Activated gamma-delta T cell treated with anti-CD3 and anti-CD28 coated beads, Interleukin-2, amount 50 U/mL, for 16 hours (primary cell): ENCODE measurements at regions not wholly inside any gene's neighbourhood (a gene's known extent, or its start where the extent isn't known, plus 50 kb on each side); places are given as distances from the start of the nearest gene placed in this dataset.
"Not testable (repeated sequence)": the region's sequence is repeated elsewhere in the genome, so short reads cannot be mapped to it uniquely, and the experiment has no call there.

Experiments used
- DNase-seq: peaks from one replicate; pipeline ENCODE4 v3.0.0-alpha.2; 2020; ENCODE audit warnings: low read depth

GRCh38 chr12:129959889-129960288 is 56.1 kb upstream of the TMEM132D start:
- DNase-seq: no peak

- DNase-seq: no peak
Measured at GRCh38 chr12:129961091-129961490, 57.3 kb upstream of the TMEM132D start.

GRCh38 chr12:129961856-129962255 is 58.0 kb upstream of the TMEM132D start:
- no peak for DNase-seq

- DNase-seq: no peak
Measured at GRCh38 chr12:129964300-129964699, 60.5 kb upstream of the TMEM132D start.

- DNase-seq: no peak
Measured at GRCh38 chr12:129964826-129965457, 61.1 kb upstream of the TMEM132D start.

GRCh38 chr12:129966146-129966995 is 62.5 kb upstream of the TMEM132D start:
- DNase-seq: no peak

GRCh38 chr12:129971721-129972120 is 67.9 kb upstream of the TMEM132D start:
- no peak for DNase-seq

- DNase-seq: no peak
Measured at GRCh38 chr12:129973236-129973961, 69.6 kb upstream of the TMEM132D start.

- no peak for DNase-seq
Measured at GRCh38 chr12:129984106-129984505, 80.3 kb upstream of the TMEM132D start.

- DNase-seq: no peak
Measured at GRCh38 chr12:129987841-129988240, 84.0 kb upstream of the TMEM132D start.

GRCh38 chr12:129994634-129995033 is 90.8 kb upstream of the TMEM132D start:
- no peak for DNase-seq

- DNase-seq: no peak
Measured at GRCh38 chr12:129997239-129997638, 93.4 kb upstream of the TMEM132D start.

GRCh38 chr12:130004310-130004877 is 100.6 kb upstream of the TMEM132D start:
- DNase-seq: not testable (repeated sequence)

- DNase-seq: no peak
Measured at GRCh38 chr12:130007771-130008170, 103.9 kb upstream of the TMEM132D start.

GRCh38 chr12:130008241-130008640 is 104.4 kb upstream of the TMEM132D start:
- no peak for DNase-seq

- no peak for DNase-seq
Measured at GRCh38 chr12:130009961-130010360, 106.1 kb upstream of the TMEM132D start.

- DNase-seq: no peak
Measured at GRCh38 chr12:130011611-130012385, 108.0 kb upstream of the TMEM132D start.

GRCh38 chr12:130013771-130014484 is 110.1 kb upstream of the TMEM132D start:
- DNase-seq: no peak

- no peak for DNase-seq
Measured at GRCh38 chr12:130014485-130014807, 110.6 kb upstream of the TMEM132D start.

GRCh38 chr12:130016194-130016593 is 112.4 kb upstream of the TMEM132D start:
- DNase-seq: no peak

- no peak for DNase-seq
Measured at GRCh38 chr12:130016986-130017385, 113.2 kb upstream of the TMEM132D start.
